Suppressor macrophage treated with lipopolysaccharide for 1 hour (primary cell): ENCODE measurements at regions not wholly inside any gene's neighbourhood (a gene's known extent, or its start where the extent isn't known, plus 50 kb on each side); places are given as distances from the start of the nearest gene placed in this dataset.

Experiments used
- DNase-seq, 3 donors: peaks; one replicate each; pipeline ENCODE4 v3.0.0-alpha.2; 2020 to 2022

- DNase-seq, result no peak
Observed at GRCh38 chr1:88104886-88105285, 579.2 kb upstream of the PKN2 start.

- no peak for DNase-seq
Observed at GRCh38 chr1:88111816-88112215, 572.3 kb upstream of the PKN2 start.

- no peak for DNase-seq
Observed at GRCh38 chr1:88117597-88117996, 566.5 kb upstream of the PKN2 start.

GRCh38 chr1:88118176-88118845 is 565.8 kb upstream of the PKN2 start:
- no peak for DNase-seq

GRCh38 chr1:88124614-88125013 is 559.5 kb upstream of the PKN2 start:
- no peak for DNase-seq

- no peak for DNase-seq
Observed at GRCh38 chr1:88126467-88126866, 557.6 kb upstream of the PKN2 start.

GRCh38 chr1:88133991-88134390 is 550.1 kb upstream of the PKN2 start:
- DNase-seq, result no peak

GRCh38 chr1:88134983-88135921 is 548.8 kb upstream of the PKN2 start:
- DNase-seq, result no peak

- no peak for DNase-seq
Observed at GRCh38 chr1:88139633-88140032, 544.4 kb upstream of the PKN2 start.

- no peak for DNase-seq
Observed at GRCh38 chr1:88140325-88140724, 543.7 kb upstream of the PKN2 start.

- DNase-seq, result peak in 1 of 3 donors; percentile 2
Observed at GRCh38 chr1:88141499-88142074, 542.5 kb upstream of the PKN2 start.

- no peak for DNase-seq
Observed at GRCh38 chr1:88145752-88146151, 538.3 kb upstream of the PKN2 start.

- no peak for DNase-seq
Observed at GRCh38 chr1:88149686-88150085, 534.4 kb upstream of the PKN2 start.

GRCh38 chr1:88150330-88150729 is 533.7 kb upstream of the PKN2 start:
- no peak for DNase-seq

GRCh38 chr1:88163187-88163586 is 520.9 kb upstream of the PKN2 start:
- no peak for DNase-seq

- no peak for DNase-seq
Observed at GRCh38 chr1:88168126-88168525, 515.9 kb upstream of the PKN2 start.

GRCh38 chr1:88169139-88169538 is 514.9 kb upstream of the PKN2 start:
- no peak for DNase-seq

- no peak for DNase-seq
Observed at GRCh38 chr1:88169939-88170338, 514.1 kb upstream of the PKN2 start.

- DNase-seq, result no peak
Observed at GRCh38 chr1:88175120-88175630, 508.9 kb upstream of the PKN2 start.

GRCh38 chr1:88175631-88176226 is 508.3 kb upstream of the PKN2 start:
- DNase-seq, result no peak

- no peak for DNase-seq
Observed at GRCh38 chr1:88179943-88180342, 504.1 kb upstream of the PKN2 start.

- DNase-seq, result peak; percentile 68 to 79 (median 75)
Observed at GRCh38 chr1:88180449-88181108, 503.5 kb upstream of the PKN2 start.

GRCh38 chr1:88186911-88187310 is 497.2 kb upstream of the PKN2 start:
- no peak for DNase-seq
